K562 (cell line): ENCODE measurements at regions not wholly inside any gene's neighbourhood (a gene's known extent, or its start where the extent isn't known, plus 50 kb on each side); places are given as distances from the start of the nearest gene placed in this dataset.

ENCODE experiments used
- ATAC-seq: fragments of 200-7000 bp; cut with Tn5 transposase; 3 replicates; pipeline ENCODE4 v1.9.1; 2020; ENCODE audit warnings: moderate library complexity
- BruUV-seq: library from RNA; stranded (reverse); fragments of 400-500 nt; replicated peaks from 2 replicates; lab custom pipeline; 2021; lab: Mats Ljungman, UMichigan
- CTCF ChIA-PET: fragments of 300-600 bp; formaldehyde crosslinking; extraction: SDS; loops from one replicate; lab custom pipeline; 2021; ENCODE audit warnings: low intra/inter-chr PET ratio; lab: Yijun Ruan, JAX
- POLR2A ChIA-PET: fragments of 300-600, 350-650 bp; sonication (Branson Sonifier 250); formaldehyde crosslinking; extraction: SDS; loops from one replicate; lab custom pipeline; 2021; ENCODE audit warnings: antibody characterized with exemption, inconsistent platforms; lab: Yijun Ruan, JAX
- DNase-seq, 4 experiments: peaks; one replicate each; pipeline versions ENCODE4 v3.0.0 to v3.0.0-alpha.2; 2011 to 2018; ENCODE audit warnings: low spot score in 3 of 4, mixed read lengths in 3 of 4; ENCODE audit errors: extremely low read depth in 1 of 4
- FAIRE-seq: peaks from 2 replicates; lab custom pipeline; 2011; peaks lifted over from hg19 to GRCh38; lab: Jason Lieb, UNC
- H2AFZ ChIP-seq: 2 replicates; pipeline ENCODE4 v1.6.0; 2011; ENCODE audit warnings: low read depth, low read length, control low read depth, inconsistent platforms
- H3K27ac ChIP-seq: fragments of 200-600 bp; 3 replicates; pipeline ENCODE4 v1.8.0; 2011; ENCODE audit warnings: low read depth, mild to moderate bottlenecking, control low read depth, inconsistent platforms, low read length, moderate library complexity, mixed read lengths; ENCODE audit errors: extremely low read depth
- H3K27me3 ChIP-seq, 2 experiments: fragments of 300-600 bp in 1 of 2; 2 replicates in 1 of 2; 3 replicates in 1 of 2; pipeline versions ENCODE4 v1.6.0 to v1.8.0; 2011; ENCODE audit warnings: inconsistent platforms in 2 of 2, low read length in 2 of 2, mild to moderate bottlenecking in 1 of 2, mixed read lengths in 1 of 2, moderate library complexity in 1 of 2; ENCODE audit not compliant: control insufficient read depth in 2 of 2, insufficient read depth in 2 of 2
- H3K36me3 ChIP-seq: fragments of 300-600 bp; 3 replicates; pipeline ENCODE4 v1.8.0; 2011; ENCODE audit warnings: mild to moderate bottlenecking, low read length, inconsistent platforms; ENCODE audit not compliant: control insufficient read depth, insufficient read depth
- H3K4me1 ChIP-seq, 2 experiments: fragments of 200-600 bp in 1 of 2; replicated peaks in 1 of 2; 2 replicates in 1 of 2; 3 replicates in 1 of 2; pipeline versions ENCODE4 v1.5.1 to v1.8.0; 2011; ENCODE audit warnings: inconsistent platforms in 2 of 2, low read length in 2 of 2, mild to moderate bottlenecking in 1 of 2, mixed read lengths in 1 of 2, moderate library complexity in 1 of 2; ENCODE audit not compliant: control insufficient read depth in 2 of 2, insufficient read depth in 2 of 2
- H3K4me2 ChIP-seq: 2 replicates; pipeline ENCODE4 v1.6.1; 2011; ENCODE audit warnings: low read length, control low read depth, inconsistent platforms, mixed read lengths; ENCODE audit not compliant: insufficient read depth
- H3K4me3 ChIP-seq: fragments of 200-600 bp; sonication (generic), shearing (Covaris generic); 2 replicates; pipeline ENCODE4 v1.5.1; 2016; ENCODE audit warnings: control low read depth, inconsistent platforms
- H3K79me2 ChIP-seq: fragments of 200-600 bp; 3 replicates; pipeline ENCODE4 v1.8.0; 2011; ENCODE audit warnings: low read length, inconsistent platforms; ENCODE audit not compliant: control insufficient read depth, insufficient read depth
- H3K9ac ChIP-seq, 2 experiments: 2 replicates each; pipeline versions ENCODE4 v1.6.0 to v1.6.1; 2011; ENCODE audit warnings: low read depth in 2 of 2, low read length in 2 of 2, control low read depth in 1 of 2, inconsistent platforms in 1 of 2, mild to moderate bottlenecking in 1 of 2, mixed read lengths in 1 of 2; ENCODE audit not compliant: insufficient read depth in 1 of 2
- H3K9me1 ChIP-seq: one replicate; pipeline ENCODE4 v1.6.0; 2011; ENCODE audit warnings: inconsistent platforms, mild to moderate bottlenecking, low read length, moderate library complexity; ENCODE audit not compliant: control insufficient read depth, insufficient read depth
- H3K9me3 ChIP-seq: replicated peaks from 2 replicates; pipeline ENCODE4 v1.5.1; 2011; ENCODE audit warnings: low read depth, low read length, inconsistent platforms; ENCODE audit not compliant: control insufficient read depth, insufficient read depth
- H4K20me1 ChIP-seq: replicated peaks from 2 replicates; pipeline ENCODE4 v1.6.1; 2011; ENCODE audit warnings: low read length, inconsistent platforms, mixed read lengths; ENCODE audit not compliant: control insufficient read depth, insufficient read depth
- CBFA2T2 ChIP-seq: fragments of 450-650 bp; conservative IDR thresholded peaks from 2 replicates; pipeline ENCODE4 v1.6.1; 2017; ENCODE audit warnings: mild to moderate bottlenecking
- CBX2 ChIP-seq: fragments of 200-600 bp; sonication (generic); IDR thresholded peaks from one replicate; pipeline ENCODE4 v1.6.1; 2012; ENCODE audit warnings: mild to moderate bottlenecking, low read length, inconsistent platforms; ENCODE audit not compliant: insufficient read depth, poor library complexity, severe bottlenecking
- CUX1 ChIP-seq: fragments of 200-800 bp; sonication (Bioruptor generic); IDR thresholded peaks from 2 replicates; pipeline ENCODE4 v1.6.1; 2016; ENCODE audit warnings: missing genetic modification characterization, missing compliant biosample characterization
- HLTF ChIP-seq: fragments of 450-650 bp; IDR thresholded peaks from 2 replicates; pipeline ENCODE4 v1.6.1; 2016
- MEF2A ChIP-seq: IDR thresholded peaks from 2 replicates; pipeline ENCODE4 v1.6.1; 2011; ENCODE audit warnings: low read depth, mild to moderate bottlenecking, low read length, moderate library complexity; ENCODE audit not compliant: control insufficient read depth
- MXD1 ChIP-seq: fragments of 250-450 bp; sonication (Bioruptor Pico); IDR thresholded peaks from 2 replicates; pipeline ENCODE4 v1.8.0; 2021; ENCODE audit warnings: borderline replicate concordance, mild to moderate bottlenecking, moderate library complexity; ENCODE audit not compliant: poor library complexity, severe bottlenecking
- XRCC5 ChIP-seq: fragments of 200-400 bp; formaldehyde crosslinking; IDR thresholded peaks from 2 replicates; pipeline ENCODE4 v1.6.1; 2017; ENCODE audit warnings: low read depth, mild to moderate bottlenecking, low read length
- ZNF76 ChIP-seq: fragments of 250-450 bp; sonication (Bioruptor Pico); IDR thresholded peaks from 2 replicates; pipeline ENCODE4 v1.4.0; 2020; ENCODE audit warnings: mild to moderate bottlenecking, moderate library complexity, borderline replicate concordance
- WGBS: fragments of 100-300 bp; shearing (Covaris generic); methylation state at CpG from one replicate; pipeline ENCODE4 v1.1.6; 2016; ENCODE audit warnings: low coverage, mixed read lengths; ENCODE audit not compliant: insufficient coverage; ENCODE audit errors: missing lambda C conversion rate; 5-methylcytosine and 5-hydroxymethylcytosine counted together
- in situ Hi-C: fragments of 300-500 bp; cut with MboI; formaldehyde crosslinking; loops from 4 replicates; pipeline ENCODE4 v1.15.0; 2018; ENCODE audit warnings: inconsistent platforms, mixed read lengths
- intact Hi-C: fragments of 100-400 bp; cut with micrococcal nuclease; formaldehyde crosslinking; loops from 2 replicates; pipeline ENCODE4 v1.14.2; 2022
- TF ChIP-seq, protein P1 (sequence below): sonication (generic); formaldehyde crosslinking; IDR thresholded peaks from 2 replicates; pipeline ENCODE4 v1.8.0; 2022; ENCODE audit warnings: mild to moderate bottlenecking, missing genetic modification reagents
- TF ChIP-seq, protein P2 (sequence below): fragments of 250-450 bp; sonication (Bioruptor Pico); IDR thresholded peaks from 2 replicates; pipeline ENCODE4 v1.4.0; 2020; ENCODE audit warnings: mild to moderate bottlenecking, moderate library complexity, borderline replicate concordance
- TF ChIP-seq, protein P3 (sequence below): fragments of 450-650 bp; formaldehyde crosslinking; IDR thresholded peaks from 2 replicates; pipeline ENCODE4 v1.4.0; 2020; ENCODE audit warnings: mild to moderate bottlenecking, moderate library complexity

DNA sequence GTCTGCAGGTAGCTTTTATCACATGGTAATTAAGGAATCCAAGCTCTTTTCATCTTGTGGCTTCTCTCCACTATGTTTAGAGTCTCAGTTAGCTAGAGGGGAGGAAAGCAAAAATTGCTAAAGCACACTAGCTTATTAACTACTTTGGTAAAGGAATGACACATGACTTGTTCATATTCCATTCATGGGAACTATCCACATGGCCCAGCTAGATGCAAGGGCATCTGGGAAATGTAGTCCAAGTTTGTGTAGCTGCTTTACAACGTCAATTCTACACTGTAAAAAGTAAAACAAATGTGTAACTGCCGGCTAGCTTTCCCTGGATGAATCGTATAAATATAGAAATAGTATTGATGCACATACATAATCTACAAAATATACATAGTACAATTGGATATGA lies 244.5 kb upstream of the LRFN5 start:
- DNase-seq (no peak), FAIRE-seq (no peak), ATAC-seq (no peak)
- Histone ChIP-seq H3K4me2 (no peak overlapping the region), H2AFZ (no peak overlapping the region), H3K9ac (no peak overlapping the region), H3K27ac (no peak overlapping the region), H3K9me1 (no peaks in the 10 kb centered on the region), H3K9me3 (no peaks in the 10 kb centered on the region), H4K20me1 (no peaks in the 10 kb centered on the region), H3K79me2 (no peaks in the 10 kb centered on the region), H3K4me1 (no peaks in the 10 kb centered on the region), H3K4me3 (no peak overlapping the region), H3K27me3 (no peaks in the 10 kb centered on the region), H3K36me3 (no peaks in the 10 kb centered on the region)
- WGBS, result 0% methylated on average over 3 of the region's 3 CpGs
- ChIA-PET POLR2A (no interaction called here), CTCF (no interaction called here)
- no TSS peak for BruUV-seq
- intact Hi-C loops, result no loop called here
- in situ Hi-C loops, result no loop called here
- TF ChIP-seq MXD1 (CRISPR knock-in tag) (no peak), MEF2A (no peak), CBX2 (no peak), CBFA2T2 (no peak), XRCC5 (no peak), HLTF (no peak), ZNF76 (CRISPR knock-in tag) (no peak), CUX1 (CRISPR knock-in tag) (no peak)
- TF ChIP-seq, protein P1, sequence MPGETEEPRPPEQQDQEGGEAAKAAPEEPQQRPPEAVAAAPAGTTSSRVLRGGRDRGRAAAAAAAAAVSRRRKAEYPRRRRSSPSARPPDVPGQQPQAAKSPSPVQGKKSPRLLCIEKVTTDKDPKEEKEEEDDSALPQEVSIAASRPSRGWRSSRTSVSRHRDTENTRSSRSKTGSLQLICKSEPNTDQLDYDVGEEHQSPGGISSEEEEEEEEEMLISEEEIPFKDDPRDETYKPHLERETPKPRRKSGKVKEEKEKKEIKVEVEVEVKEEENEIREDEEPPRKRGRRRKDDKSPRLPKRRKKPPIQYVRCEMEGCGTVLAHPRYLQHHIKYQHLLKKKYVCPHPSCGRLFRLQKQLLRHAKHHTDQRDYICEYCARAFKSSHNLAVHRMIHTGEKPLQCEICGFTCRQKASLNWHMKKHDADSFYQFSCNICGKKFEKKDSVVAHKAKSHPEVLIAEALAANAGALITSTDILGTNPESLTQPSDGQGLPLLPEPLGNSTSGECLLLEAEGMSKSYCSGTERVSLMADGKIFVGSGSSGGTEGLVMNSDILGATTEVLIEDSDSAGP (CRISPR knock-in tag), result no peak
- TF ChIP-seq, protein P2, sequence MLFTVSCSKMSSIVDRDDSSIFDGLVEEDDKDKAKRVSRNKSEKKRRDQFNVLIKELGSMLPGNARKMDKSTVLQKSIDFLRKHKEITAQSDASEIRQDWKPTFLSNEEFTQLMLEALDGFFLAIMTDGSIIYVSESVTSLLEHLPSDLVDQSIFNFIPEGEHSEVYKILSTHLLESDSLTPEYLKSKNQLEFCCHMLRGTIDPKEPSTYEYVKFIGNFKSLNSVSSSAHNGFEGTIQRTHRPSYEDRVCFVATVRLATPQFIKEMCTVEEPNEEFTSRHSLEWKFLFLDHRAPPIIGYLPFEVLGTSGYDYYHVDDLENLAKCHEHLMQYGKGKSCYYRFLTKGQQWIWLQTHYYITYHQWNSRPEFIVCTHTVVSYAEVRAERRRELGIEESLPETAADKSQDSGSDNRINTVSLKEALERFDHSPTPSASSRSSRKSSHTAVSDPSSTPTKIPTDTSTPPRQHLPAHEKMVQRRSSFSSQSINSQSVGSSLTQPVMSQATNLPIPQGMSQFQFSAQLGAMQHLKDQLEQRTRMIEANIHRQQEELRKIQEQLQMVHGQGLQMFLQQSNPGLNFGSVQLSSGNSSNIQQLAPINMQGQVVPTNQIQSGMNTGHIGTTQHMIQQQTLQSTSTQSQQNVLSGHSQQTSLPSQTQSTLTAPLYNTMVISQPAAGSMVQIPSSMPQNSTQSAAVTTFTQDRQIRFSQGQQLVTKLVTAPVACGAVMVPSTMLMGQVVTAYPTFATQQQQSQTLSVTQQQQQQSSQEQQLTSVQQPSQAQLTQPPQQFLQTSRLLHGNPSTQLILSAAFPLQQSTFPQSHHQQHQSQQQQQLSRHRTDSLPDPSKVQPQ, result no peak
- TF ChIP-seq, protein P3, sequence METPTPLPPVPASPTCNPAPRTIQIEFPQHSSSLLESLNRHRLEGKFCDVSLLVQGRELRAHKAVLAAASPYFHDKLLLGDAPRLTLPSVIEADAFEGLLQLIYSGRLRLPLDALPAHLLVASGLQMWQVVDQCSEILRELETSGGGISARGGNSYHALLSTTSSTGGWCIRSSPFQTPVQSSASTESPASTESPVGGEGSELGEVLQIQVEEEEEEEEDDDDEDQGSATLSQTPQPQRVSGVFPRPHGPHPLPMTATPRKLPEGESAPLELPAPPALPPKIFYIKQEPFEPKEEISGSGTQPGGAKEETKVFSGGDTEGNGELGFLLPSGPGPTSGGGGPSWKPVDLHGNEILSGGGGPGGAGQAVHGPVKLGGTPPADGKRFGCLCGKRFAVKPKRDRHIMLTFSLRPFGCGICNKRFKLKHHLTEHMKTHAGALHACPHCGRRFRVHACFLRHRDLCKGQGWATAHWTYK (CRISPR knock-in tag), result no peak
